Gastroesophageal sphincter (tissue), 4 donors: ENCODE measurements at regions not wholly inside any gene's neighbourhood (a gene's known extent, or its start where the extent isn't known, plus 50 kb on each side); places are given as distances from the start of the nearest gene placed in this dataset.

Experiments used
- ATAC-seq: fragments of 150-250 bp; one replicate; pipeline ENCODE4 v1.9.1; 2016; ENCODE audit warnings: mild to moderate bottlenecking, moderate library complexity
- H3K27ac ChIP-seq, 4 donors: fragments of 200-600 bp; sonication (generic) in 3 of 4; 1 replicate in 3 of 4; 2 replicates in 1 of 4; pipeline ENCODE4 v1.5.1; 2016 to 2019
- H3K27me3 ChIP-seq: fragments of 200-600 bp; sonication (generic); one replicate; pipeline ENCODE4 v1.5.1; 2019
- H3K36me3 ChIP-seq, 2 donors: fragments of 200-600 bp; sonication (generic); one replicate each; pipeline ENCODE4 v1.5.1; 2019; ENCODE audit warnings: control low read depth in 1 of 2
- H3K4me1 ChIP-seq, 3 donors: fragments of 200-600 bp; sonication (generic); 1 replicate in 2 of 3; 2 replicates in 1 of 3; pipeline ENCODE4 v1.5.1; 2016 to 2019; ENCODE audit warnings: control low read depth in 2 of 3
- H3K4me3 ChIP-seq, 2 donors: fragments of 200-600 bp; sonication (generic); one replicate each; pipeline ENCODE4 v1.5.1; 2019; ENCODE audit warnings: mild to moderate bottlenecking in 1 of 2, moderate library complexity in 1 of 2
- H3K9me3 ChIP-seq, 3 donors: fragments of 200-600 bp; sonication (generic); one replicate each; pipeline ENCODE4 v1.5.1; 2017 to 2019; ENCODE audit warnings: control low read depth in 2 of 3
- CTCF ChIP-seq, 4 experiments: fragments of 200-600 bp in 2 of 4; fragments of 450-650 bp in 2 of 4; sonication (generic) in 1 of 4; IDR thresholded peaks; one replicate each; pipeline ENCODE4 v1.5.1; 2017 to 2019; ENCODE audit warnings: antibody characterized with exemption in 4 of 4, mild to moderate bottlenecking in 2 of 4, moderate library complexity in 2 of 4
- EP300 ChIP-seq: sonication (generic); formaldehyde crosslinking; IDR thresholded peaks from one replicate; pipeline ENCODE4 v1.6.1; 2017; ENCODE audit warnings: antibody characterized with exemption, mild to moderate bottlenecking
- POLR2A ChIP-seq, 2 donors: fragments of 450-650 bp; IDR thresholded peaks; one replicate each; pipeline ENCODE4 v1.6.1; 2017; ENCODE audit warnings: antibody characterized with exemption in 2 of 2, mild to moderate bottlenecking in 2 of 2, moderate library complexity in 1 of 2
- POLR2AphosphoS5 ChIP-seq: sonication (generic); formaldehyde crosslinking; IDR thresholded peaks from one replicate; pipeline ENCODE4 v1.6.1; 2017; ENCODE audit warnings: antibody characterized with exemption
- WGBS, 2 donors: methylation state at CpG; one replicate each; pipeline ENCODE4 v1.1.5; 2018; ENCODE audit warnings: low coverage in 1 of 2; 5-methylcytosine and 5-hydroxymethylcytosine counted together

GRCh38 chr12:53852992-53853391, 85.6 kb upstream of the HOXC13 start:
- no peaks in the 10 kb centered on the region for H3K4me1 ChIP-seq
- H3K27me3 ChIP-seq: peaks cover 62% of the 10 kb centered on the region
- no peak overlapping the region for H3K4me3 ChIP-seq
- H3K36me3 ChIP-seq: no peaks in the 10 kb centered on the region
- H3K9me3 ChIP-seq: no peaks in the 10 kb centered on the region
- H3K27ac ChIP-seq: no peak overlapping the region
- TF ChIP-seq EP300 (no peak), POLR2AphosphoS5 (no peak), CTCF (IDR thresholded peaks at IDR 0.05) (no peak), POLR2A (IDR thresholded peaks at IDR 0.05) (no peak)
- ATAC-seq: no peak

- 35 to 38% methylated on average over 3 of the region's 3 CpGs for WGBS, 2 donors
- no peak overlapping the region for H3K27ac ChIP-seq
- TF ChIP-seq CTCF (IDR thresholded peaks at IDR 0.05) (no peak), EP300 (no peak), POLR2A (IDR thresholded peaks at IDR 0.05) (no peak), POLR2AphosphoS5 (no peak)
- H3K4me1 ChIP-seq: no peaks in the 10 kb centered on the region
- H3K4me3 ChIP-seq: no peak overlapping the region
- no peak for ATAC-seq
- H3K36me3 ChIP-seq: no peaks in the 10 kb centered on the region
- no peaks in the 10 kb centered on the region for H3K9me3 ChIP-seq
- H3K27me3 ChIP-seq: peaks cover 61% of the 10 kb centered on the region
These were observed 83.8 kb upstream of the HOXC13 start for GRCh38 chr12:53854701-53855316.

GRCh38 chr12:53856132-53856531, 82.5 kb upstream of the HOXC13 start:
- TF ChIP-seq EP300 (no peak), POLR2A (IDR thresholded peaks at IDR 0.05) (no peak), CTCF (IDR thresholded peaks at IDR 0.05) (no peak), POLR2AphosphoS5 (no peak)
- 49 to 72% methylated on average over 3 to 5 of the region's 5 CpGs for WGBS, 2 donors
- ATAC-seq: no peak
- Histone ChIP-seq H3K27me3 (peaks cover 63% of the 10 kb centered on the region), H3K4me3 (no peak overlapping the region), H3K9me3 (no peaks in the 10 kb centered on the region), H3K4me1 (no peaks in the 10 kb centered on the region), H3K27ac (no peak overlapping the region), H3K36me3 (no peaks in the 10 kb centered on the region)

GRCh38 chr12:53857666-53858065, 81.0 kb upstream of the HOXC13 start:
- ATAC-seq: no peak
- Histone ChIP-seq H3K9me3 (no peaks in the 10 kb centered on the region), H3K27ac (no peak overlapping the region), H3K4me1 (no peaks in the 10 kb centered on the region), H3K27me3 (peaks cover 72% of the 10 kb centered on the region), H3K4me3 (no peak overlapping the region), H3K36me3 (no peaks in the 10 kb centered on the region)
- 76 to 96% methylated on average over 2 of the region's 2 CpGs for WGBS, 2 donors
- TF ChIP-seq POLR2A (IDR thresholded peaks at IDR 0.05) (no peak), POLR2AphosphoS5 (no peak), EP300 (no peak), CTCF (IDR thresholded peaks at IDR 0.05) (no peak)

GRCh38 chr12:53860426-53861345, 77.9 kb upstream of the HOXC13 start:
- Histone ChIP-seq H3K4me1 (no peaks in the 10 kb centered on the region), H3K36me3 (no peaks in the 10 kb centered on the region), H3K9me3 (no peaks in the 10 kb centered on the region), H3K27me3 (peaks cover 57% of the 10 kb centered on the region), H3K4me3 (no peak overlapping the region), H3K27ac (no peak overlapping the region)
- ATAC-seq: no peak
- 41 to 80% methylated on average over 1 to 2 of the region's 2 CpGs for WGBS, 2 donors
- TF ChIP-seq POLR2A (IDR thresholded peaks at IDR 0.05): no peak
- TF ChIP-seq EP300: no peak
- no peak for TF ChIP-seq POLR2AphosphoS5
- no peak for TF ChIP-seq CTCF (IDR thresholded peaks at IDR 0.05)
